HG03045 (cell line): ENCODE measurements at regions not wholly inside any gene's neighbourhood (a gene's known extent, or its start where the extent isn't known, plus 50 kb on each side); places are given as distances from the start of the nearest gene placed in this dataset.

Source experiments
- ATAC-seq: cut with Tn5 transposase; IDR thresholded peaks from one replicate; pipeline ENCODE4 v1.9.1; 2021; ENCODE audit warnings: mild to moderate bottlenecking, moderate library complexity; ENCODE audit not compliant: unreplicated experiment

DNA sequence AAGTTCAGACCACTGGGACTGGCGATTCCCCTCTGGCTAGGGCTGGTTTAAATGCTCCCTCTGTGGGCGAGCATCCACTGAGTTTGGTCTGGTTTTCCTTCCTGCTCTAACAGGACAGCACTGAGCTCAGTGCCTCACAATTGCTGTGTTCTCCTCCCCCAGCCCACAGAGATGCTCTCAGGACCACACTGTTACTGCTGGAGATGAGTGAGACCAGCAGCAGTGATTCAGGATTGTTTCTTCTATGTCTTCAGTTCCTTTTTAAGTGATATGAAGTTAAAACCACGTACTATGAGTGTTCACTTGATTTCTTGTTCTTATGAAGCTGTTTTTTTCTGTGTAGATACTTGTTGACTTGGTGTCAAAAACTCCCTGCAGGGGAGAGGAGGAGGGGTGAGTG, 180.4 kb upstream of the COL8A1 start:
- no peak for ATAC-seq

DNA sequence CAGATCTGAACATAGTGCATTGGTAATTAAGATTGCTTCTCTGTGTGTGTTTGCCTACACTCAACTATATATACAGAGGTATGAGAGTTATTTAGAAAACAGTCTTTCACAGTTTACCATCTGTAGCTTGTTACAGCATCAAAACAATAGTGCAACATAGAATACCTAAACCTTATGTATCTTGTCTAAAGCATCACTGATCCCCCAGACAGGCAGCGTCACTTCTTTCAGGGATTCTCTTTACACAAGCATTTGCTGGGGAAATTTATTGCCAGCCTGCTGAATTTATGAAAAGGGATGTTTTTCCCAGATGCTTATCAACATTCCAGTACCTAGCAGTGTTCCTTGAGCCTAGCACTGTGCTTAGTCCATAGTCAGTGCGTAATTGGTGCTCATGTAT, 195.8 kb upstream of the COL8A1 start:
- no peak for ATAC-seq

DNA sequence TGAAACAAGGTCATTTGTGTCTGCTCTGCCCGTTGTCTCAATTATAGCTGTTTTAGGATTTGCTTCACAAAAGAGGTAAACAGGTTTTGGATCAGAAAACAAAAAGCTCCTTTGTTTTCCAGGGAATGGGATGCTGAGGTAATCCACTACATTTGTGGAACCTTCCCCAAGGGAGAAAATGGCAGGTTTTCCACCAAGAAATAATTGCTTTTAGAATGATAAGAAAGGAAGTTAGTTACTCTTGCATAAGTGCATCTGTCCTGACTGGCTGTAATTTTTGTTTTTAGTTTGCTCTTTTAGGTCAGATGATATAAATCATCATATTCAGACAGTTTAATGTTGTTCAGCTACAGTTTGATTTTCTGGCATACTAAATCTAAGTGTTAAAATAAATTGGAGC, 198.5 kb upstream of the COL8A1 start:
- ATAC-seq = no peak

- no peak for ATAC-seq
Observed at GRCh38 chr3:99434190-99434589, 204.2 kb upstream of the COL8A1 start.

GRCh38 chr3:99430348-99431134, 207.9 kb upstream of the COL8A1 start:
- ATAC-seq = peak; percentile 83

- no peak for ATAC-seq
Observed at GRCh38 chr3:99429502-99429901, 208.9 kb upstream of the COL8A1 start.

DNA sequence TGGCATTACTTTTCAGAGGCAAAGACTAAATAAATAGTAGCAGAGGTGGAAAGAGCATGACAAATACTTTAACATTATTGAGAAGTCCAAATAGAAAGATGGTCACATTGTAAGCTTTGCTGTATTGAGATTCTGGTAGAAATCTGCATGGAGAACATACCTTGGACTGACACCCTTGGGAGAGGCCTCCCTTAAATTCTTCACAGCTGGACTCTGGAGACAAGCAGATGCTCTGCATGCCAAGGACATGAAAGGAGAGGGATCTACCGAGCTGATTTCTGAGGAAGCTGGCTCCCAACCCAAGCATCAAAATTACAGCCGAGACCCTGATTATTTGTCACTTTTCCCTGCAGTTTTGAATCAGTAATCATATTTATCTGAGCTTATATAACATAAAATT, 212.5 kb upstream of the COL8A1 start:
- no peak for ATAC-seq

- ATAC-seq = no peak
Observed at GRCh38 chr3:99419116-99419515, 219.3 kb upstream of the COL8A1 start.

DNA sequence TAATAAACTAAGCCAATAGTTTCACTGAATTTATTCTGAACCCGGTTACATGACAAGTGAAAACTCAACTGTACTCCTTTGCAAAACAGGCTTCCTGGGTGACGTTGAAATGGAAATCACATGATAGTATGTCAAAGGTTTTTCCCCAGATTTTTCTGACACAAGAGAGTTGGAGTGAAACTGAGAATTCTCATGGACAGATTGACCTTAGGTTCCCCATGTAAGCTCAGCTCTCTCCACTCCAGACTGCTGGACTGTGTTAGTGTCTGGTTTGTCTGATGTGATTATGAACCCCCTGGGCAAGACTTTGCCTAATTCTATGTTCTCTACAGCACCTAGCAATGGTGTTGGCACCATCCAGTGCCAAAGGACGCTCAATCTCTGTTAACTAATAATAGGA, 219.7 kb upstream of the COL8A1 start:
- ATAC-seq = peak; percentile 70

GRCh38 chr3:99418209-99418635, 220.2 kb upstream of the COL8A1 start:
- ATAC-seq = peak; percentile 40

GRCh38 chr3:99413504-99413903, 224.9 kb upstream of the COL8A1 start:
- no peak for ATAC-seq

- ATAC-seq = no peak
Observed at GRCh38 chr3:99410789-99411311, 227.5 kb upstream of the COL8A1 start.

- ATAC-seq = no peak
Observed at GRCh38 chr3:99409961-99410360, 228.4 kb upstream of the COL8A1 start.

- no peak for ATAC-seq
Observed at GRCh38 chr3:99407257-99407656, 231.1 kb upstream of the COL8A1 start.

- no peak for ATAC-seq
Observed at GRCh38 chr3:99402755-99403154, 235.6 kb upstream of the COL8A1 start.

- no peak for ATAC-seq
Observed at GRCh38 chr3:99400352-99400751, 238.0 kb upstream of the COL8A1 start.

GRCh38 chr3:99396651-99397275, 241.6 kb upstream of the COL8A1 start:
- ATAC-seq = no peak

- ATAC-seq = no peak
Observed at GRCh38 chr3:99394831-99395778, 243.3 kb upstream of the COL8A1 start.

- ATAC-seq = no peak
Observed at GRCh38 chr3:99393961-99394360, 244.4 kb upstream of the COL8A1 start.

DNA sequence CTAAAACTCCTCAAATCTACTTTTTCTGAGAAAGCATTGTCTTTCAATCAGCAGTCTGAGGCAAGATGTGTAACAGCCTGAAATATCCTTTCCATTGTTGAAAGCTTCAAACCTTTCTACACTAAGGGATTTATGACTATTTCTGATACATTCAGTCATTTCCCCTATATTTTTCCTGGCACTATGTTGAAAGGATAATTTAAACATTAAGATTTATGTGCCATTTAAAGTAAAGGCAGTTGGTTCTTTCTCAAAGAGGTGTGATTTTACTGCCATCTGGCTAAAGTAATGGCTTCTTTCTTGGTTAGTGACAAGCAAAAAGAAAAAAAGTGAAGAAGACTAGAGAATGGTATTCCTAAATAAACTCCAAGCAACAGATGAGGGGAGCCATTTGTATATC, 249.6 kb upstream of the COL8A1 start:
- ATAC-seq = no peak

GRCh38 chr3:99384596-99384995, 253.8 kb upstream of the COL8A1 start:
- no peak for ATAC-seq
